ENCODE measurements at regions not wholly inside any gene's neighbourhood (a gene's known extent, or its start where the extent isn't known, plus 50 kb on each side); places are given as distances from the start of the nearest gene placed in this dataset.

GRCh38 chr9:25442526-25442925 lies 235.7 kb downstream of the TUSC1 start:
- Histone ChIP-seq H3K27me3 (ENCODE audit: insufficient read depth) (no peaks in the 10 kb centered on the region), H3K36me3 (replicated peaks in 1 of 2; ENCODE audit: control insufficient read depth in 1 of 2, insufficient read depth in 2 of 2, low read length in 1 of 2) (no peaks in the 10 kb centered on the region), H3K9me3 (0 out of 2 replicates have a peak, but pooled peaks cover 4% of the 10 kb centered on the region), H3K4me2 (no peak overlapping the region), H3K9me2 (no peaks in the 10 kb centered on the region), H3K79me2 (ENCODE audit: insufficient read depth) (no peaks in the 10 kb centered on the region), H4K20me1 (ENCODE audit: insufficient read depth) (no peaks in the 10 kb centered on the region), H3K4me1 (ENCODE audit: control insufficient read depth in 1 of 2, insufficient read depth in 2 of 2, low read depth in 1 of 2, low read length in 1 of 2) (no peaks in the 10 kb centered on the region), H2AFZ (ENCODE audit: low read depth) (no peak overlapping the region), H3K27ac (ENCODE audit: low read depth in 2 of 2, low read length in 1 of 2) (no peak overlapping the region), H3K9ac (no peak overlapping the region), H3F3A (replicated peaks; ENCODE audit: insufficient read depth) (no peaks in the 10 kb centered on the region), H3K4me3 (ENCODE audit: low read depth in 2 of 2, low read length in 1 of 2) (no peak overlapping the region)
- DNase-seq = no peak
- CTCF ChIA-PET = no interaction called here
- POLR2A ChIA-PET = no interaction called here
- WGBS (ENCODE audit: low lambda C conversion rate) = 16% methylated on average over 4 of the region's 4 CpGs
- no peak for TF ChIP-seq IRF3 (IDR thresholded peaks at IDR 0.05; ENCODE audit: low read depth, low read length)
- TF ChIP-seq EZH2phosphoT487 (IDR thresholded peaks at IDR 0.05; ENCODE audit: borderline replicate concordance, low read depth) = no peak
- TF ChIP-seq FOSL2 (IDR thresholded peaks at IDR 0.05; ENCODE audit: borderline replicate concordance, low read depth) = no peak
- no peak for TF ChIP-seq TCF12 (IDR thresholded peaks at IDR 0.05)
- no peak for TF ChIP-seq ZBTB33 (IDR thresholded peaks at IDR 0.05; ENCODE audit: borderline replicate concordance, low read depth)
- TF ChIP-seq EP300 (IDR thresholded peaks at IDR 0.05; ENCODE audit: borderline replicate concordance in 1 of 2, low read depth in 1 of 2, low read length in 1 of 2) = no peak
- no peak for TF ChIP-seq MXI1 (IDR thresholded peaks at IDR 0.05; ENCODE audit: low read depth, low read length)
- no peak for TF ChIP-seq RCOR1 (IDR thresholded peaks at IDR 0.05; ENCODE audit: low read length)
- TF ChIP-seq SIN3A (IDR thresholded peaks at IDR 0.05; ENCODE audit: borderline replicate concordance, low read depth, low read length) = no peak
- no peak for TF ChIP-seq RXRA (IDR thresholded peaks at IDR 0.05; ENCODE audit: borderline replicate concordance, low read depth)
- no peak for TF ChIP-seq JUND (IDR thresholded peaks at IDR 0.05)
- TF ChIP-seq FOXJ3 (CRISPR knock-in tag; IDR thresholded peaks at IDR 0.05) = no peak
- TF ChIP-seq USF2 (IDR thresholded peaks at IDR 0.05; ENCODE audit: borderline replicate concordance, low read depth, low read length) = no peak

- H2AFZ ChIP-seq (ENCODE audit: low read depth) = no peak overlapping the region
- H3K9me2 ChIP-seq = no peaks in the 10 kb centered on the region
- no peaks in the 10 kb centered on the region for H3F3A ChIP-seq (replicated peaks; ENCODE audit: insufficient read depth)
- no peaks in the 10 kb centered on the region for H3K79me2 ChIP-seq (ENCODE audit: insufficient read depth)
- no peaks in the 10 kb centered on the region for H4K20me1 ChIP-seq (ENCODE audit: insufficient read depth)
- CTCF ChIA-PET = no interaction called here
- H3K4me3 ChIP-seq (ENCODE audit: low read depth in 2 of 2, low read length in 1 of 2) = no peak overlapping the region
- no peak overlapping the region for H3K9ac ChIP-seq
- no peak overlapping the region for H3K4me2 ChIP-seq
- POLR2A ChIA-PET = no interaction called here
- H3K27ac ChIP-seq (ENCODE audit: low read depth in 2 of 2, low read length in 1 of 2) = no peak overlapping the region
- WGBS (ENCODE audit: low lambda C conversion rate) = no CpG with 5 or more reads among the region's 4 CpGs
- TF ChIP-seq IRF3 (IDR thresholded peaks at IDR 0.05; ENCODE audit: low read depth, low read length) = no peak
- TF ChIP-seq EP300 (IDR thresholded peaks at IDR 0.05; ENCODE audit: borderline replicate concordance in 1 of 2, low read depth in 1 of 2, low read length in 1 of 2) = no peak
- no peak for TF ChIP-seq TEAD4 (IDR thresholded peaks at IDR 0.05; ENCODE audit: borderline replicate concordance, insufficient read depth)
- no peak for TF ChIP-seq JUND (IDR thresholded peaks at IDR 0.05)
- no peaks in the 10 kb centered on the region for H3K9me3 ChIP-seq
- no peaks in the 10 kb centered on the region for H3K27me3 ChIP-seq (ENCODE audit: insufficient read depth)
- H3K36me3 ChIP-seq (replicated peaks in 1 of 2; ENCODE audit: control insufficient read depth in 1 of 2, insufficient read depth in 2 of 2, low read length in 1 of 2) = no peaks in the 10 kb centered on the region
- H3K4me1 ChIP-seq (ENCODE audit: control insufficient read depth in 1 of 2, insufficient read depth in 2 of 2, low read depth in 1 of 2, low read length in 1 of 2) = no peaks in the 10 kb centered on the region
- no peak for DNase-seq
These were observed 250.3 kb downstream of the TUSC1 start for GRCh38 chr9:25427898-25428297.
